ENCODE measurements at regions not wholly inside any gene's neighbourhood (a gene's known extent, or its start where the extent isn't known, plus 50 kb on each side); places are given as distances from the start of the nearest gene placed in this dataset.

- DNase-seq = no peak
These were observed 417.7 kb downstream of the TAF11L14 start for GRCh38 chr5:18051953-18052352.

GRCh38 chr5:18052569-18052968 is 418.3 kb downstream of the TAF11L14 start:
- DNase-seq = no peak

GRCh38 chr5:18057725-18058124 is 423.5 kb downstream of the TAF11L14 start:
- no peak for DNase-seq

GRCh38 chr5:18067615-18068014 is 433.4 kb downstream of the TAF11L14 start:
- no peak for DNase-seq

GRCh38 chr5:18068826-18069225 is 434.6 kb downstream of the TAF11L14 start:
- no peak for DNase-seq

- DNase-seq = no peak
These were observed 435.5 kb downstream of the TAF11L14 start for GRCh38 chr5:18069790-18070189.

GRCh38 chr5:18072600-18072999 is 438.3 kb downstream of the TAF11L14 start:
- no peak for DNase-seq

- DNase-seq = no peak
These were observed 440.7 kb downstream of the TAF11L14 start for GRCh38 chr5:18074961-18075360.

- DNase-seq = no peak
These were observed 443.9 kb downstream of the TAF11L14 start for GRCh38 chr5:18078157-18078556.

GRCh38 chr5:18079831-18080230 is 445.6 kb downstream of the TAF11L14 start:
- no peak for DNase-seq

- no peak for DNase-seq
These were observed 453.8 kb downstream of the TAF11L14 start for GRCh38 chr5:18088020-18088579.

GRCh38 chr5:18090177-18090576 is 455.9 kb downstream of the TAF11L14 start:
- DNase-seq = no peak

- no peak for DNase-seq
These were observed 456.9 kb downstream of the TAF11L14 start for GRCh38 chr5:18091142-18091541.

- no peak for DNase-seq
These were observed 457.5 kb downstream of the TAF11L14 start for GRCh38 chr5:18091758-18092157.

GRCh38 chr5:18095061-18095460 is 460.8 kb downstream of the TAF11L14 start:
- no peak for DNase-seq

GRCh38 chr5:18097817-18098216 is 463.6 kb downstream of the TAF11L14 start:
- no peak for DNase-seq

- DNase-seq = no peak
These were observed 464.4 kb downstream of the TAF11L14 start for GRCh38 chr5:18098691-18099090.

GRCh38 chr5:18099261-18099660 is 465.0 kb downstream of the TAF11L14 start:
- no peak for DNase-seq

GRCh38 chr5:18101532-18101931 is 467.3 kb downstream of the TAF11L14 start:
- no peak for DNase-seq

GRCh38 chr5:18102733-18103132 is 468.5 kb downstream of the TAF11L14 start:
- no peak for DNase-seq

GRCh38 chr5:18105449-18105848 is 471.2 kb downstream of the TAF11L14 start:
- DNase-seq = no peak

- DNase-seq = no peak
These were observed 477.7 kb downstream of the TAF11L14 start for GRCh38 chr5:18111906-18112465.

- no peak for DNase-seq
These were observed 479.5 kb downstream of the TAF11L14 start for GRCh38 chr5:18113721-18114120.

- DNase-seq = no peak
These were observed 480.0 kb downstream of the TAF11L14 start for GRCh38 chr5:18114151-18114757.

GRCh38 chr5:18117968-18118367 is 483.7 kb downstream of the TAF11L14 start:
- no peak for DNase-seq
